ENCODE measurements at regions not wholly inside any gene's neighbourhood (a gene's known extent, or its start where the extent isn't known, plus 50 kb on each side); places are given as distances from the start of the nearest gene placed in this dataset.

- Histone ChIP-seq H3K4me3 (ENCODE audit: low read depth, low read length) (no peak overlapping the region), H3K36me3 (ENCODE audit: insufficient read depth) (no peaks in the 10 kb centered on the region), H3K27ac (ENCODE audit: low read depth) (no peak overlapping the region), H3K4me1 (ENCODE audit: insufficient read depth) (no peaks in the 10 kb centered on the region)
- WGBS = 54% methylated on average over 3 of the region's 3 CpGs
- DNase-seq (ENCODE audit: extremely low spot score) = no peak
Measured at GRCh38 chr4:11153171-11153750, 275.4 kb downstream of the HS3ST1 start.

GRCh38 chr4:11152684-11153083 is 276.0 kb downstream of the HS3ST1 start:
- no peak for DNase-seq (ENCODE audit: extremely low spot score)
- Histone ChIP-seq H3K27ac (ENCODE audit: low read depth) (no peak overlapping the region), H3K4me1 (ENCODE audit: insufficient read depth) (no peaks in the 10 kb centered on the region), H3K36me3 (ENCODE audit: insufficient read depth) (no peaks in the 10 kb centered on the region), H3K4me3 (ENCODE audit: low read depth, low read length) (no peak overlapping the region)
- 80% methylated on average over 2 of the region's 2 CpGs for WGBS

- no peak overlapping the region for H3K27ac ChIP-seq (ENCODE audit: low read depth)
- no peak overlapping the region for H3K4me3 ChIP-seq (ENCODE audit: low read depth, low read length)
- no peaks in the 10 kb centered on the region for H3K4me1 ChIP-seq (ENCODE audit: insufficient read depth)
- no peak for DNase-seq (ENCODE audit: extremely low spot score)
- no peaks in the 10 kb centered on the region for H3K36me3 ChIP-seq (ENCODE audit: insufficient read depth)
- WGBS = 80% methylated on average over 5 of the region's 5 CpGs
Measured at GRCh38 chr4:11151500-11151899, 277.2 kb downstream of the HS3ST1 start.

- H3K4me1 ChIP-seq (ENCODE audit: insufficient read depth) = no peaks in the 10 kb centered on the region
- H3K36me3 ChIP-seq (ENCODE audit: insufficient read depth) = no peaks in the 10 kb centered on the region
- H3K4me3 ChIP-seq (ENCODE audit: low read depth, low read length) = no peak overlapping the region
- no peak for DNase-seq (ENCODE audit: extremely low spot score)
- WGBS = 63% methylated on average over 4 of the region's 4 CpGs
- H3K27ac ChIP-seq (ENCODE audit: low read depth) = no peak overlapping the region
Measured at GRCh38 chr4:11149612-11150259, 279.0 kb downstream of the HS3ST1 start.

GRCh38 chr4:11139871-11140270 is 288.8 kb downstream of the HS3ST1 start:
- H3K4me1 ChIP-seq (ENCODE audit: insufficient read depth) = no peaks in the 10 kb centered on the region

GRCh38 chr4:11138964-11139363 is 289.7 kb downstream of the HS3ST1 start:
- H3K36me3 ChIP-seq (ENCODE audit: insufficient read depth) = no peaks in the 10 kb centered on the region
- H3K4me1 ChIP-seq (ENCODE audit: insufficient read depth) = no peaks in the 10 kb centered on the region
- no peak for DNase-seq (ENCODE audit: extremely low spot score)
- 86% methylated on average over 1 of the region's 1 CpG for WGBS
- no peak overlapping the region for H3K4me3 ChIP-seq (ENCODE audit: low read depth, low read length)
- no peak overlapping the region for H3K27ac ChIP-seq (ENCODE audit: low read depth)

More at GRCh38 chr4:11139871-11140270, 288.8 kb downstream of the HS3ST1 start:
- Histone ChIP-seq H3K27ac (ENCODE audit: low read depth) (no peak overlapping the region), H3K36me3 (ENCODE audit: insufficient read depth) (no peaks in the 10 kb centered on the region), H3K4me3 (ENCODE audit: low read depth, low read length) (no peak overlapping the region)
- WGBS = 27% methylated on average over 1 of the region's 1 CpG
- DNase-seq (ENCODE audit: extremely low spot score) = peak; percentile 23

- H3K4me1 ChIP-seq (ENCODE audit: insufficient read depth) = no peaks in the 10 kb centered on the region
- H3K36me3 ChIP-seq (ENCODE audit: insufficient read depth) = no peaks in the 10 kb centered on the region
- H3K4me3 ChIP-seq (ENCODE audit: low read depth, low read length) = no peak overlapping the region
- DNase-seq (ENCODE audit: extremely low spot score) = no peak
- H3K27ac ChIP-seq (ENCODE audit: low read depth) = no peak overlapping the region
Measured at GRCh38 chr4:11134705-11135104, 294.0 kb downstream of the HS3ST1 start.

GRCh38 chr4:11133868-11134267 is 294.8 kb downstream of the HS3ST1 start:
- no peak overlapping the region for H3K4me3 ChIP-seq (ENCODE audit: low read depth, low read length)
- 81% methylated on average over 2 of the region's 2 CpGs for WGBS
- H3K4me1 ChIP-seq (ENCODE audit: insufficient read depth) = no peaks in the 10 kb centered on the region
- no peaks in the 10 kb centered on the region for H3K36me3 ChIP-seq (ENCODE audit: insufficient read depth)
- no peak for DNase-seq (ENCODE audit: extremely low spot score)
- no peak overlapping the region for H3K27ac ChIP-seq (ENCODE audit: low read depth)

- Histone ChIP-seq H3K36me3 (ENCODE audit: insufficient read depth) (no peaks in the 10 kb centered on the region), H3K27ac (ENCODE audit: low read depth) (no peak overlapping the region), H3K4me1 (ENCODE audit: insufficient read depth) (no peaks in the 10 kb centered on the region), H3K4me3 (ENCODE audit: low read depth, low read length) (no peak overlapping the region)
- no peak for DNase-seq (ENCODE audit: extremely low spot score)
- 70% methylated on average over 1 of the region's 1 CpG for WGBS
Measured at GRCh38 chr4:11132478-11132877, 296.2 kb downstream of the HS3ST1 start.

GRCh38 chr4:11131491-11131890 is 297.2 kb downstream of the HS3ST1 start:
- no peaks in the 10 kb centered on the region for H3K36me3 ChIP-seq (ENCODE audit: insufficient read depth)
- 92% methylated on average over 3 of the region's 3 CpGs for WGBS
- DNase-seq (ENCODE audit: extremely low spot score) = no peak

GRCh38 chr4:11130195-11130970 is 298.3 kb downstream of the HS3ST1 start:
- Histone ChIP-seq H3K27ac (ENCODE audit: low read depth) (no peak overlapping the region), H3K4me1 (ENCODE audit: insufficient read depth) (no peaks in the 10 kb centered on the region), H3K4me3 (ENCODE audit: low read depth, low read length) (no peak overlapping the region), H3K36me3 (ENCODE audit: insufficient read depth) (no peaks in the 10 kb centered on the region)
- WGBS = 72% methylated on average over 4 of the region's 4 CpGs
- DNase-seq (ENCODE audit: extremely low spot score) = no peak

More at GRCh38 chr4:11131491-11131890, 297.2 kb downstream of the HS3ST1 start:
- H3K4me1 ChIP-seq (ENCODE audit: insufficient read depth) = no peaks in the 10 kb centered on the region
- no peak overlapping the region for H3K27ac ChIP-seq (ENCODE audit: low read depth)
- H3K4me3 ChIP-seq (ENCODE audit: low read depth, low read length) = no peak overlapping the region

GRCh38 chr4:11120435-11120834 is 308.3 kb downstream of the HS3ST1 start:
- no peak overlapping the region for H3K4me3 ChIP-seq (ENCODE audit: low read depth, low read length)
- no peaks in the 10 kb centered on the region for H3K36me3 ChIP-seq (ENCODE audit: insufficient read depth)
- H3K27ac ChIP-seq (ENCODE audit: low read depth) = no peak overlapping the region
- WGBS = 58% methylated on average over 2 of the region's 2 CpGs
- DNase-seq (ENCODE audit: extremely low spot score) = no peak
- H3K4me1 ChIP-seq (ENCODE audit: insufficient read depth) = no peaks in the 10 kb centered on the region

GRCh38 chr4:11119474-11119873 is 309.2 kb downstream of the HS3ST1 start:
- WGBS = 92% methylated on average over 1 of the region's 1 CpG
- Histone ChIP-seq H3K4me3 (ENCODE audit: low read depth, low read length) (no peak overlapping the region), H3K27ac (ENCODE audit: low read depth) (no peak overlapping the region), H3K36me3 (ENCODE audit: insufficient read depth) (no peaks in the 10 kb centered on the region), H3K4me1 (ENCODE audit: insufficient read depth) (no peaks in the 10 kb centered on the region)
- DNase-seq (ENCODE audit: extremely low spot score) = no peak

GRCh38 chr4:11118513-11118912 is 310.2 kb downstream of the HS3ST1 start:
- 96% methylated on average over 2 of the region's 2 CpGs for WGBS
- no peak for DNase-seq (ENCODE audit: extremely low spot score)
- no peaks in the 10 kb centered on the region for H3K36me3 ChIP-seq (ENCODE audit: insufficient read depth)

More at GRCh38 chr4:11118513-11118912, 310.2 kb downstream of the HS3ST1 start:
- H3K4me1 ChIP-seq (ENCODE audit: insufficient read depth) = no peaks in the 10 kb centered on the region
- H3K27ac ChIP-seq (ENCODE audit: low read depth) = no peak overlapping the region
- no peak overlapping the region for H3K4me3 ChIP-seq (ENCODE audit: low read depth, low read length)
